ENCODE measurements at regions not wholly inside any gene's neighbourhood (a gene's known extent, or its start where the extent isn't known, plus 50 kb on each side); places are given as distances from the start of the nearest gene placed in this dataset.

DNA sequence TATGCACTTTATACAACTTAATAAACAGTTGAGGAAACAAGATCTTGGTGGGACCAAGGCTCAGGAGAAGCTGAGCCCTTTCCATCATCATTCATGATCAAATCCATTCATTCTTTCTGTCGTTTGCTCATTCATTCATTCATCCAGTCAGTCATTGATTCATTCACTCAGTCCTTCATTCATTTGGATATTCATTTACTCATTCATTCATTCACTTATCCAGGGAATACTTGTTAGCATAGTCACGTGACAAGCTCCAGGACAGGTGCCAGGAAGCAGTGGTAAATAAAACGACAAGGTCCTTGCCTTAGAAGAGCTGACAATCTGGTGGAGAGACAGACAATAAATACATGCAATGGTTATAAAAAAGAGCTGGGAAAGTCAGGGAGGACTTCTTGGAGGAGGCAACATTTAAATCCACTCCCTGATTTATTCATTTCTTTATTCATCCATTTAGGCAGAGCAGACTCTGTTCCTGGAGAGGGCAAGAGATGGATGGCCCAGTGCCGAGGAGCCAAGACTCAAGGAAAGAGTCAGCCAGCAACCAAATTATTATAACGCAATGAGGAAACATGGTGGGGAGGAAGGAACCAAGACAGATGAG lies 74.1 kb upstream of the CASZ1 start:
- TF ChIP-seq, protein P1, sequence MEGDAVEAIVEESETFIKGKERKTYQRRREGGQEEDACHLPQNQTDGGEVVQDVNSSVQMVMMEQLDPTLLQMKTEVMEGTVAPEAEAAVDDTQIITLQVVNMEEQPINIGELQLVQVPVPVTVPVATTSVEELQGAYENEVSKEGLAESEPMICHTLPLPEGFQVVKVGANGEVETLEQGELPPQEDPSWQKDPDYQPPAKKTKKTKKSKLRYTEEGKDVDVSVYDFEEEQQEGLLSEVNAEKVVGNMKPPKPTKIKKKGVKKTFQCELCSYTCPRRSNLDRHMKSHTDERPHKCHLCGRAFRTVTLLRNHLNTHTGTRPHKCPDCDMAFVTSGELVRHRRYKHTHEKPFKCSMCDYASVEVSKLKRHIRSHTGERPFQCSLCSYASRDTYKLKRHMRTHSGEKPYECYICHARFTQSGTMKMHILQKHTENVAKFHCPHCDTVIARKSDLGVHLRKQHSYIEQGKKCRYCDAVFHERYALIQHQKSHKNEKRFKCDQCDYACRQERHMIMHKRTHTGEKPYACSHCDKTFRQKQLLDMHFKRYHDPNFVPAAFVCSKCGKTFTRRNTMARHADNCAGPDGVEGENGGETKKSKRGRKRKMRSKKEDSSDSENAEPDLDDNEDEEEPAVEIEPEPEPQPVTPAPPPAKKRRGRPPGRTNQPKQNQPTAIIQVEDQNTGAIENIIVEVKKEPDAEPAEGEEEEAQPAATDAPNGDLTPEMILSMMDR (IDR thresholded peaks at IDR 0.05): no peak
- no peak for TF ChIP-seq POLR2A (IDR thresholded peaks at IDR 0.05)

Data from esophagus squamous epithelium (tissue), 4 donors.